IMR-90 (cell line): ENCODE measurements at regions not wholly inside any gene's neighbourhood (a gene's known extent, or its start where the extent isn't known, plus 50 kb on each side); places are given as distances from the start of the nearest gene placed in this dataset.

Source experiments
- ATAC-seq: fragments of 200-7000 bp; cut with Tn5 transposase; 2 replicates; pipeline ENCODE4 v1.9.1; 2020; ENCODE audit warnings: low read depth, mild to moderate bottlenecking, moderate library complexity
- BruUV-seq: library from RNA; stranded (reverse); fragments of 400-500 nt; replicated peaks from 2 replicates; lab custom pipeline; 2021; lab: Mats Ljungman, UMichigan
- CTCF ChIA-PET: fragments of 300-600 bp; formaldehyde crosslinking; extraction: SDS; loops from one replicate; lab custom pipeline; 2021; ENCODE audit warnings: antibody characterized with exemption; lab: Yijun Ruan, JAX
- POLR2A ChIA-PET: fragments of 300-600 bp; sonication (Branson Sonifier 250); formaldehyde crosslinking; loops from one replicate; lab custom pipeline; 2022; ENCODE audit warnings: antibody characterized with exemption; ENCODE audit not compliant: unreplicated experiment; lab: Charles Lee
- DNase-seq: peaks from one replicate; pipeline ENCODE4 v3.0.0; 2013
- H2AFZ ChIP-seq: replicated peaks from 2 replicates; pipeline ENCODE3; 2013; ENCODE audit warnings: low read length, mild to moderate bottlenecking; ENCODE audit not compliant: poor library complexity
- H2AK5ac ChIP-seq: 2 replicates; pipeline ENCODE4 v1.6.1; 2013; ENCODE audit warnings: low read depth, low read length, inconsistent platforms
- H2AK9ac ChIP-seq: replicated peaks from 2 replicates; pipeline ENCODE3; 2013; ENCODE audit warnings: mild to moderate bottlenecking, low read depth, low read length, moderate library complexity; ENCODE audit not compliant: poor library complexity
- H2BK120ac ChIP-seq: 2 replicates; pipeline ENCODE4 v1.6.1; 2013; ENCODE audit warnings: low read depth, low read length, inconsistent platforms
- H2BK15ac ChIP-seq: 3 replicates; pipeline ENCODE4 v1.6.1; 2013; ENCODE audit warnings: low read depth, low read length, inconsistent platforms
- H2BK20ac ChIP-seq: 2 replicates; pipeline ENCODE4 v1.6.1; 2013; ENCODE audit warnings: low read depth, mild to moderate bottlenecking, inconsistent platforms, low read length, moderate library complexity
- H2BK5ac ChIP-seq: 2 replicates; pipeline ENCODE4 v1.6.1; 2013; ENCODE audit warnings: mild to moderate bottlenecking, low read depth, low read length, inconsistent platforms; ENCODE audit not compliant: poor library complexity, severe bottlenecking
- H3K14ac ChIP-seq: replicated peaks from 2 replicates; pipeline ENCODE4 v1.6.1; 2013; ENCODE audit warnings: low read depth, low read length, inconsistent platforms
- H3K18ac ChIP-seq: 2 replicates; pipeline ENCODE4 v1.6.1; 2013; ENCODE audit warnings: low read depth, low read length, control low read depth
- H3K23ac ChIP-seq: 2 replicates; pipeline ENCODE4 v1.6.1; 2013; ENCODE audit warnings: low read depth, low read length, inconsistent platforms
- H3K27ac ChIP-seq: 2 replicates; pipeline ENCODE4 v1.5.1; 2013; ENCODE audit warnings: mild to moderate bottlenecking, control low read depth, low read length; ENCODE audit not compliant: insufficient read depth
- H3K27me3 ChIP-seq: 2 replicates; pipeline ENCODE4 v1.6.1; 2013; ENCODE audit warnings: low read length; ENCODE audit not compliant: control insufficient read depth, insufficient read depth
- H3K36me3 ChIP-seq: 2 replicates; pipeline ENCODE4 v1.6.1; 2013; ENCODE audit warnings: low read length, mixed read lengths; ENCODE audit not compliant: control insufficient read depth, insufficient read depth
- H3K4ac ChIP-seq: 2 replicates; pipeline ENCODE4 v1.6.1; 2013; ENCODE audit warnings: low read depth, low read length, inconsistent platforms
- H3K4me1 ChIP-seq: 2 replicates; pipeline ENCODE4 v1.6.1; 2013; ENCODE audit warnings: low read length, mixed read lengths; ENCODE audit not compliant: control insufficient read depth, insufficient read depth
- H3K4me2 ChIP-seq: 2 replicates; pipeline ENCODE4 v1.6.1; 2013; ENCODE audit warnings: low read depth, mild to moderate bottlenecking, control low read depth, low read length, moderate library complexity
- H3K4me3 ChIP-seq: 2 replicates; pipeline ENCODE4 v1.5.1; 2013; ENCODE audit warnings: low read depth, mild to moderate bottlenecking, control low read depth, low read length, moderate library complexity; ENCODE audit not compliant: insufficient read depth
- H3K56ac ChIP-seq: 2 replicates; pipeline ENCODE4 v1.6.1; 2013; ENCODE audit warnings: low read length, inconsistent platforms; ENCODE audit not compliant: insufficient read depth; ENCODE audit errors: extremely low read depth
- H3K79me1 ChIP-seq, 2 experiments: 2 replicates each; pipeline ENCODE4 v1.6.1; 2013; ENCODE audit warnings: low read length in 2 of 2, inconsistent platforms in 1 of 2, low read depth in 1 of 2
- H3K9ac ChIP-seq: 2 replicates; pipeline ENCODE4 v1.6.1; 2013; ENCODE audit warnings: low read depth, low read length, control low read depth
- H3K9me1 ChIP-seq: 2 replicates; pipeline ENCODE4 v1.6.1; 2013; ENCODE audit warnings: low read length, inconsistent platforms; ENCODE audit not compliant: insufficient read depth
- H3K9me3 ChIP-seq: 2 replicates; pipeline ENCODE4 v1.6.1; 2013; ENCODE audit warnings: low read length; ENCODE audit not compliant: control insufficient read depth, insufficient read depth
- H4K20me1 ChIP-seq: 2 replicates; pipeline ENCODE4 v1.6.1; 2013; ENCODE audit warnings: low read length, inconsistent platforms; ENCODE audit not compliant: insufficient read depth
- H4K5ac ChIP-seq: 2 replicates; pipeline ENCODE4 v1.6.1; 2013; ENCODE audit warnings: mild to moderate bottlenecking, low read depth, low read length, control low read depth
- H4K8ac ChIP-seq, 2 experiments: 2 replicates each; pipeline ENCODE4 v1.6.1; 2013; ENCODE audit warnings: low read depth in 2 of 2, low read length in 2 of 2, control low read depth in 1 of 2, inconsistent platforms in 1 of 2
- H4K91ac ChIP-seq: 2 replicates; pipeline ENCODE4 v1.6.1; 2013; ENCODE audit warnings: low read depth, low read length, inconsistent platforms; ENCODE audit not compliant: insufficient read depth
- BHLHE40 ChIP-seq: fragments of 150-350 bp; IDR thresholded peaks from 2 replicates; pipeline ENCODE4 v1.6.1; 2016; ENCODE audit warnings: mild to moderate bottlenecking, low read depth, low read length
- CEBPB ChIP-seq: IDR thresholded peaks from 2 replicates; pipeline ENCODE4 v1.6.1; 2012; ENCODE audit warnings: low read depth, low read length, improper control_type of control experiment
- CHD1 ChIP-seq: IDR thresholded peaks from 2 replicates; pipeline ENCODE4 v1.6.1; 2012; ENCODE audit warnings: low read depth, low read length, improper control_type of control experiment
- CTCF ChIP-seq: conservative IDR thresholded peaks from 2 replicates; pipeline ENCODE4 v1.5.1; 2012; ENCODE audit warnings: mild to moderate bottlenecking, low read depth, low read length, improper control_type of control experiment
- ELK1 ChIP-seq: fragments of 150-350 bp; IDR thresholded peaks from 2 replicates; pipeline ENCODE4 v1.6.1; 2016; ENCODE audit warnings: low read depth, mild to moderate bottlenecking, low read length, moderate library complexity, borderline replicate concordance
- FOS ChIP-seq: fragments of 150-350 bp; IDR thresholded peaks from 2 replicates; pipeline ENCODE4 v1.6.1; 2016; ENCODE audit warnings: low read depth, low read length
- MAFK ChIP-seq: IDR thresholded peaks from 2 replicates; pipeline ENCODE4 v1.6.1; 2012; ENCODE audit warnings: low read depth, low read length, improper control_type of control experiment
- MAZ ChIP-seq: IDR thresholded peaks from 2 replicates; pipeline ENCODE4 v1.6.1; 2012; ENCODE audit warnings: low read depth, mild to moderate bottlenecking, low read length, improper control_type of control experiment, moderate library complexity, borderline replicate concordance
- MXI1 ChIP-seq: IDR thresholded peaks from 2 replicates; pipeline ENCODE4 v1.6.1; 2012; ENCODE audit warnings: low read depth, mild to moderate bottlenecking, low read length, moderate library complexity, borderline replicate concordance
- NFE2L2 ChIP-seq: fragments of 150-350 bp; IDR thresholded peaks from 2 replicates; pipeline ENCODE4 v1.6.1; 2016; ENCODE audit warnings: low read depth, mild to moderate bottlenecking, low read length
- POLR2A ChIP-seq: IDR thresholded peaks from 2 replicates; pipeline ENCODE4 v1.6.1; 2012; ENCODE audit warnings: mild to moderate bottlenecking, low read depth, low read length
- RAD21 ChIP-seq: IDR thresholded peaks from 2 replicates; pipeline ENCODE4 v1.6.1; 2012; ENCODE audit warnings: low read length, improper control_type of control experiment
- RCOR1 ChIP-seq: IDR thresholded peaks from 2 replicates; pipeline ENCODE4 v1.6.1; 2012; ENCODE audit warnings: mild to moderate bottlenecking, low read length, improper control_type of control experiment; ENCODE audit not compliant: insufficient replicate concordance
- RFX5 ChIP-seq: IDR thresholded peaks from 2 replicates; pipeline ENCODE4 v1.8.0; 2012; ENCODE audit warnings: low read depth, mild to moderate bottlenecking, low read length, moderate library complexity
- SMC3 ChIP-seq: fragments of 150-350 bp; IDR thresholded peaks from 2 replicates; pipeline ENCODE4 v1.6.1; 2016; ENCODE audit warnings: low read depth, mild to moderate bottlenecking, antibody characterized with exemption, low read length, moderate library complexity
- USF2 ChIP-seq: fragments of 150-350 bp; IDR thresholded peaks from 2 replicates; pipeline ENCODE4 v1.6.1; 2017; ENCODE audit warnings: mild to moderate bottlenecking, antibody characterized with exemption, low read length, low read depth
- WGBS, 2 experiments: methylation state at CpG; one replicate each; pipeline versions ENCODE4 v1.1.5 to v1.1.7; 2013; ENCODE audit warnings: missing lambda C conversion rate in 2 of 2; ENCODE audit not compliant: insufficient read length in 1 of 2; ENCODE audit errors: extremely low coverage in 2 of 2; 5-methylcytosine and 5-hydroxymethylcytosine counted together
- dilution Hi-C: fragments of 300-500 bp; cut with HindIII; formaldehyde crosslinking; loops from one replicate; pipeline ENCODE4 v1.14.3; 2018; ENCODE audit warnings: low sequenced_read_pairs; ENCODE audit not compliant: unreplicated experiment
- in situ Hi-C: fragments of 300-500 bp; cut with MboI; formaldehyde crosslinking; loops from 3 replicates; pipeline ENCODE4 v1.14.3; 2019; ENCODE audit warnings: low sequenced_read_pairs, inconsistent platforms, mixed read lengths
- intact Hi-C: fragments of 100-400 bp; cut with micrococcal nuclease; formaldehyde crosslinking; loops from 2 replicates; pipeline ENCODE4 v1.10.0; 2022

GRCh38 chr20:20816969-20817755 is 104.7 kb upstream of the RALGAPA2 start:
- no peak overlapping the region for H4K5ac ChIP-seq
- POLR2A ChIA-PET = no interaction called here
- H3K9ac ChIP-seq = no peak overlapping the region
- no peaks in the 10 kb centered on the region for H3K4me1 ChIP-seq
- H4K8ac ChIP-seq = no peak overlapping the region
- H4K91ac ChIP-seq = no peak overlapping the region
- H2BK5ac ChIP-seq = no peak overlapping the region
- no peak overlapping the region for H3K18ac ChIP-seq
- H3K56ac ChIP-seq = no peak overlapping the region
- dilution Hi-C loops = no loop called here
- no peaks in the 10 kb centered on the region for H3K9me1 ChIP-seq
- no peaks in the 10 kb centered on the region for H3K36me3 ChIP-seq
- H3K23ac ChIP-seq = no peak overlapping the region
- ATAC-seq (no peak), DNase-seq (no peak)
- no peak overlapping the region for H2BK120ac ChIP-seq
- H3K14ac ChIP-seq = no peak overlapping the region
- H3K4me3 ChIP-seq = no peak overlapping the region
- in situ Hi-C loops = no loop called here
- H3K4ac ChIP-seq = no peak overlapping the region
- H3K79me1 ChIP-seq = no peaks in the 10 kb centered on the region
- no peaks in the 10 kb centered on the region for H4K20me1 ChIP-seq
- H2AFZ ChIP-seq = no peak overlapping the region
- no peak overlapping the region for H2BK20ac ChIP-seq
- no peak overlapping the region for H2AK5ac ChIP-seq
- TF ChIP-seq FOS = no peak
- TF ChIP-seq RCOR1 = no peak
- no peak for TF ChIP-seq SMC3
- no peak for TF ChIP-seq CHD1
- TF ChIP-seq ELK1 = no peak
- no peak for TF ChIP-seq CTCF
- no peak for TF ChIP-seq CEBPB
- no peak for TF ChIP-seq MAZ
- TF ChIP-seq MXI1 = no peak
- no peak for TF ChIP-seq USF2
- no peak for TF ChIP-seq MAFK
- TF ChIP-seq RAD21 = no peak
- no peak for TF ChIP-seq NFE2L2
- TF ChIP-seq BHLHE40 = no peak
- no peak for TF ChIP-seq RFX5
- TF ChIP-seq POLR2A = no peak
- no peak overlapping the region for H2AK9ac ChIP-seq
- BruUV-seq = no TSS peak
- H2BK15ac ChIP-seq = no peak overlapping the region
- no peaks in the 10 kb centered on the region for H3K9me3 ChIP-seq
- intact Hi-C loops = no loop called here
- WGBS, 2 experiments = 0% methylated on average over 2 of the region's 4 CpGs; no CpG with 5 or more reads in 1 of the 2 experiments
- CTCF ChIA-PET = no interaction called here
- no peak overlapping the region for H3K4me2 ChIP-seq
- H3K27me3 ChIP-seq = no peaks in the 10 kb centered on the region
- H3K27ac ChIP-seq = no peak overlapping the region
